Right lung (tissue), 2 donors: ENCODE measurements at regions not wholly inside any gene's neighbourhood (a gene's known extent, or its start where the extent isn't known, plus 50 kb on each side); places are given as distances from the start of the nearest gene placed in this dataset.

ENCODE experiments used
- DNase-seq, 2 donors: peaks; one replicate each; pipeline ENCODE4 v3.0.0-alpha.2; 2013

- no peak for DNase-seq
Observed at GRCh38 chr2:48912110-48912509, 156.6 kb upstream of the LHCGR start.

GRCh38 chr2:48910961-48911360 lies 155.4 kb upstream of the LHCGR start:
- no peak for DNase-seq

GRCh38 chr2:48906633-48907032 lies 151.1 kb upstream of the LHCGR start:
- DNase-seq, result peak in 1 of 2 donors; percentile 3

GRCh38 chr2:48905696-48906095 lies 150.2 kb upstream of the LHCGR start:
- no peak for DNase-seq

- DNase-seq, result no peak
Observed at GRCh38 chr2:48902521-48902920, 147.0 kb upstream of the LHCGR start.

- no peak for DNase-seq
Observed at GRCh38 chr2:48901416-48901815, 145.9 kb upstream of the LHCGR start.

GRCh38 chr2:48901015-48901343 lies 145.5 kb upstream of the LHCGR start:
- DNase-seq, result no peak

- DNase-seq, result no peak
Observed at GRCh38 chr2:48900321-48901014, 144.9 kb upstream of the LHCGR start.

- DNase-seq, result no peak
Observed at GRCh38 chr2:48896870-48897269, 141.3 kb upstream of the LHCGR start.

- DNase-seq, result no peak
Observed at GRCh38 chr2:48890454-48891131, 135.1 kb upstream of the LHCGR start.

GRCh38 chr2:48888066-48888465 lies 132.5 kb upstream of the LHCGR start:
- DNase-seq, result no peak

GRCh38 chr2:48886919-48887318 lies 131.4 kb upstream of the LHCGR start:
- DNase-seq, result no peak

GRCh38 chr2:48885841-48886240 lies 130.3 kb upstream of the LHCGR start:
- DNase-seq, result no peak

GRCh38 chr2:48883661-48884060 lies 128.1 kb upstream of the LHCGR start:
- no peak for DNase-seq

GRCh38 chr2:48874282-48874681 lies 118.8 kb upstream of the LHCGR start:
- DNase-seq, result no peak

- DNase-seq, result no peak
Observed at GRCh38 chr2:48873666-48874065, 118.1 kb upstream of the LHCGR start.

- no peak for DNase-seq
Observed at GRCh38 chr2:48870942-48871341, 115.4 kb upstream of the LHCGR start.

GRCh38 chr2:48870503-48870902 lies 115.0 kb upstream of the LHCGR start:
- no peak for DNase-seq

GRCh38 chr2:48865704-48866103 lies 110.2 kb upstream of the LHCGR start:
- DNase-seq, result peak; percentile 3 to 4

GRCh38 chr2:48860380-48860779 lies 104.9 kb upstream of the LHCGR start:
- no peak for DNase-seq

GRCh38 chr2:48856657-48857056 lies 101.1 kb upstream of the LHCGR start:
- DNase-seq, result no peak

GRCh38 chr2:48856144-48856543 lies 100.6 kb upstream of the LHCGR start:
- DNase-seq, result no peak

GRCh38 chr2:48855142-48855541 lies 99.6 kb upstream of the LHCGR start:
- no peak for DNase-seq

GRCh38 chr2:48854681-48855080 lies 99.2 kb upstream of the LHCGR start:
- no peak for DNase-seq
